ENCODE measurements at regions not wholly inside any gene's neighbourhood (a gene's known extent, or its start where the extent isn't known, plus 50 kb on each side); places are given as distances from the start of the nearest gene placed in this dataset.

GRCh38 chr3:13223574-13224237 lies 150.5 kb upstream of the IQSEC1 start:
- intact Hi-C loops (cut with DNase I; ENCODE audit: low total_unique reads) = no loop called here
- no peaks in the 10 kb centered on the region for H3K36me3 ChIP-seq
- no peaks in the 10 kb centered on the region for H3K4me1 ChIP-seq
- H3K9me3 ChIP-seq = no peaks in the 10 kb centered on the region
- DNase-seq = no peak
- TF ChIP-seq CTCF (IDR thresholded peaks at IDR 0.05) (no peak), POLR2A (IDR thresholded peaks at IDR 0.05) (no peak)
- no peaks in the 10 kb centered on the region for H3K27me3 ChIP-seq
- no peak overlapping the region for H3K4me3 ChIP-seq
- H3K27ac ChIP-seq = no peak overlapping the region

GRCh38 chr3:13222891-13223573 lies 149.8 kb upstream of the IQSEC1 start:
- TF ChIP-seq CTCF (IDR thresholded peaks at IDR 0.05) (no peak), POLR2A (IDR thresholded peaks at IDR 0.05) (no peak)
- H3K27ac ChIP-seq = no peak overlapping the region
- H3K9me3 ChIP-seq = no peaks in the 10 kb centered on the region
- no peak for DNase-seq
- H3K4me1 ChIP-seq = no peaks in the 10 kb centered on the region
- no peak overlapping the region for H3K4me3 ChIP-seq
- H3K27me3 ChIP-seq = no peaks in the 10 kb centered on the region
- intact Hi-C loops (cut with DNase I; ENCODE audit: low total_unique reads) = no loop called here
- no peaks in the 10 kb centered on the region for H3K36me3 ChIP-seq

- Histone ChIP-seq H3K9me3 (no peaks in the 10 kb centered on the region), H3K27me3 (no peaks in the 10 kb centered on the region), H3K4me1 (no peaks in the 10 kb centered on the region), H3K4me3 (no peak overlapping the region), H3K27ac (no peak overlapping the region), H3K36me3 (no peaks in the 10 kb centered on the region)
- TF ChIP-seq CTCF (IDR thresholded peaks at IDR 0.05) (no peak), POLR2A (IDR thresholded peaks at IDR 0.05) (no peak)
- DNase-seq = no peak
- intact Hi-C loops (cut with DNase I; ENCODE audit: low total_unique reads) = no loop called here
Measured at GRCh38 chr3:13222131-13222530, 148.9 kb upstream of the IQSEC1 start.

GRCh38 chr3:13221491-13222061 lies 148.3 kb upstream of the IQSEC1 start:
- no peak overlapping the region for H3K4me3 ChIP-seq
- TF ChIP-seq CTCF (IDR thresholded peaks at IDR 0.05) (no peak), POLR2A (IDR thresholded peaks at IDR 0.05) (no peak)
- H3K4me1 ChIP-seq = no peaks in the 10 kb centered on the region
- no peaks in the 10 kb centered on the region for H3K27me3 ChIP-seq
- H3K9me3 ChIP-seq = no peaks in the 10 kb centered on the region
- H3K27ac ChIP-seq = no peak overlapping the region
- H3K36me3 ChIP-seq = no peaks in the 10 kb centered on the region
- no peak for DNase-seq
- intact Hi-C loops (cut with DNase I; ENCODE audit: low total_unique reads) = no loop called here

GRCh38 chr3:13220991-13221390 lies 147.8 kb upstream of the IQSEC1 start:
- H3K27ac ChIP-seq = no peak overlapping the region
- H3K27me3 ChIP-seq = no peaks in the 10 kb centered on the region
- no peak overlapping the region for H3K4me3 ChIP-seq
- intact Hi-C loops (cut with DNase I; ENCODE audit: low total_unique reads) = no loop called here
- no peaks in the 10 kb centered on the region for H3K36me3 ChIP-seq
- H3K4me1 ChIP-seq = no peaks in the 10 kb centered on the region
- TF ChIP-seq CTCF (IDR thresholded peaks at IDR 0.05) (no peak), POLR2A (IDR thresholded peaks at IDR 0.05) (no peak)
- DNase-seq = no peak
- no peaks in the 10 kb centered on the region for H3K9me3 ChIP-seq

All from uterus (tissue), 3 donors.